HS-5 (cell line): ENCODE measurements at regions not wholly inside any gene's neighbourhood (a gene's known extent, or its start where the extent isn't known, plus 50 kb on each side); places are given as distances from the start of the nearest gene placed in this dataset.
A peak's percentile ranks its signal among the peaks of the same experiment; 100 is the strongest.
"Not testable (repeated sequence)": the region's sequence is repeated elsewhere in the genome, so short reads cannot be mapped to it uniquely, and the experiment has no call there.

Source experiments
- DNase-seq: peaks from one replicate; pipeline ENCODE4 v3.0.0-alpha.2; 2012; ENCODE audit warnings: low read depth

DNA sequence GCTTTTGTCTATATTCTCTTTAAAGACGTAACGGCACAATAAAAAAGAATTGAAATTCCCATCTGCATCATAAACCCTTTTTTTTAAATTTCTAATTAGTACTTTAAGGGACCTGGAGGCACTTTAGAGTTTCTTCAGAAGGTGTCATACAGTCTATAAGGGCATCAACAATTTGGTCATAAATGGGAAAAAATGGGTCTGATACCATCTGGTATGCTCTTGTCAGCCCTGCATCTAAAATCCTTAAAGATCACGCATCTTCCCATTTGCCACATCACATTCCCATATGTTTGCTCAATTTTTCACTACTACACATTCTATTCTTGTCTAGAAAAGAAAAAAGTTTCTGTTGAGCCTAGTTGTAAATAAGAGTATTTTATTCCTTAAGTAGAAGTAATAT is 53.8 kb downstream of the COX7C start:
- DNase-seq = no peak

GRCh38 chr5:86674069-86674468 is 56.3 kb downstream of the COX7C start:
- no peak for DNase-seq

- no peak for DNase-seq
These were observed 57.6 kb downstream of the COX7C start for GRCh38 chr5:86675311-86675710.

DNA sequence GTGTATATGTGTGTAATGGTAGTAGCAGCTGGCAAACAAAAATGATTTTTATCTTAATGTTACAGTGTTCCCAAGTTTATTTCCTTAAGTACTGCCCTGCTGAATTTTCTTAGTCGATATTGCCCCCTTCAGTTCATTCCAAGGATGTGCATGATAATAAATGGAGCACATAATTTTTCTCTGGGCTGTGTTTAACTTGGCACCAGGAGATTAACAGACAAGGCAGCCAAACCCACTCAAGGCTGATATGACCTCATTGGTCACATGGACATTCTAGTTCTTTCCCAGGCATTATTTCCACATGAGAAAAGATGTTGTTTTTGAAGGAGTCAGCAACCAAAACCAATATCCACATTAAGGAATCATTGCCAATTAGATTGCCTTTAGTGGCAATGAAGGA is 61.8 kb downstream of the COX7C start:
- DNase-seq = peak; percentile 35

GRCh38 chr5:86679949-86680348 is 62.2 kb downstream of the COX7C start:
- DNase-seq = no peak

- no peak for DNase-seq
These were observed 66.5 kb downstream of the COX7C start for GRCh38 chr5:86684222-86684621.

DNA sequence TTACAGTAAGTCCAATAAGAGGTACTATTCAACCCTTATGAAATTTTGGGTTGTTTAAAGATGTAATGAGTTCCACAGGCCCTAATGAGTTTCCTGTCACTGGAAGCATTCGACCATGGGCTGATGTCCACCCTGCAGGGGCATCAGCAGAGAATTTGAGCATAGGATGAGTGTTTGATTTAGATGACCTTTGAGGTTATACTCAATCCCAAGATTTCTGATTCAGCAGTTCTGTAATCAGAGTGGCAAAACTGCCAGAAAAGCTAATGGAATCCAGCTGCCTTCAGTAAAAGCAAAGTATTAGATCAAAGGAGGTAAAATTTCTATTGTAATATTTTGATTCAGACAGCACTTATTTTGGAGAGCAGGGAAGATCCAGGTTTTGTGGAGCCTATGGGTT is 68.3 kb downstream of the COX7C start:
- DNase-seq = peak; percentile 10

DNA sequence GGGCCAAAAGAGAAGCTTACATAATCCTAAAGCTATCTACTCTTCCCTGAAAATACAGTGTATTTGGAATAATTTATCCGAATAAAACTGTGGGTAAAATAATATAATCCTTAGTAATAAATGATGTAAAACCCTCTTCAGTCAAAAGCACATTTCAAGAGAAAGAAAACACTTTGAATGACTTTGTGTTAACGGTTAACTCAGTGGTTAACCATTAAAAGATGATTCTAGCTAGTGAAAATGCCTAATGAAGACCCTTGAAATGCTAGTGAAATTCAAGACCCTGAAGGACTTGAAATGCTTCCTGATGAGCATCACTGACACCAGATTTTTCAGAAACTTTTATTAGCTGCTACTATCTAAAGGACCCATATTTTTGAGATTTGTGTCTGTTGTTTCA is 70.7 kb downstream of the COX7C start:
- DNase-seq = no peak

GRCh38 chr5:86689103-86689729 is 71.5 kb downstream of the COX7C start:
- DNase-seq = no peak

DNA sequence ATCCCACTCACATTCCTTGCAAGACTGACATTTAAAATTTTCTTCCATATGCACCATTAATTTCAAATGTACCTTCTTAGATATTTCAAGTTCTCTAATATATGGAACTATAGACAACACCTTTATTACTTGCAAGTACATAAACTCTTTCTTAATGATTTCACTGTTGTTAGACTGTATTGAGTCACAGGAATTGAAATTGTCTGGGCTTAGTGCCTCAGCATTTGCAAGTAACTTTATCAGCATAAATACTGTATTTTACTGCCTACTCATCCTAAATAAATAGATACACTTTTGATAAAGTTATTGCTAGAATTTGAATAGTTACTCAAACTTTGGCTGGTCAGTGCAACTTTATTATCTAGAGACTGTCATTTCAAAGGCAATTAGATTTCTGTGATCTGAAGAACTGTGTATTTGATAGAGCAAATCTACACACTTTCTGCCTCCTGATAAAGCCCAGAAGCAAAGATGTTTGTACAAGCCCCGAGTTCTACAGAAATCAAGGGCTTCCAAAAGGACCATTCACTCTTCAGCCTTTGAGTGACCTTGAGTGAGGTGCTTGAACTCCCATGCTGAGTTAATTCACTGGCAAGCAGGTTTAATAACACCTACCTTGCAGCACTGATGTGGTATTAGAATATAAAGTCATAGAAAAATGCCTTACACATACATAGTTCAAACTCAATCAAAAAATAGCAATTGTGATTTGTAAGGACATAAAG is 91.6 kb downstream of the COX7C start:
- no peak for DNase-seq

DNA sequence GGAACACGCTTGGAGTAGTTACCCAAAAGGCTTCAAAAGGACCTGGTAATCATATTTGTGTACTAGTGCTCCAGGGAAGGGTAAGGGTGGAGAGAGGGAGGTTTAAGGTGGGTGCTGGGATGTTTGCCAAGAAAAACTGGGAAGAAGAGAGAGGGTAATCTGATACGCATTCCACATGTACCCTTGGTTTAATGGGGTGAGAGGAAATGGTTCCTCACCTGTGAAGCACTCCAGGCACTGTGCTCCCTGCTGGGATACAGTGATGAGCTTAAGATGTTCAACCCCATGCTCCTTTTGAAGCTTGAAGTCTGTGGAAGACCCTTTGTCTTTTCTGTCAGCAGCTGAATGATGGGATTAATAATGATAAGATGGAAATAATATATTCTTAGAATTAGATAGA is 98.4 kb downstream of the COX7C start:
- DNase-seq = no peak

DNA sequence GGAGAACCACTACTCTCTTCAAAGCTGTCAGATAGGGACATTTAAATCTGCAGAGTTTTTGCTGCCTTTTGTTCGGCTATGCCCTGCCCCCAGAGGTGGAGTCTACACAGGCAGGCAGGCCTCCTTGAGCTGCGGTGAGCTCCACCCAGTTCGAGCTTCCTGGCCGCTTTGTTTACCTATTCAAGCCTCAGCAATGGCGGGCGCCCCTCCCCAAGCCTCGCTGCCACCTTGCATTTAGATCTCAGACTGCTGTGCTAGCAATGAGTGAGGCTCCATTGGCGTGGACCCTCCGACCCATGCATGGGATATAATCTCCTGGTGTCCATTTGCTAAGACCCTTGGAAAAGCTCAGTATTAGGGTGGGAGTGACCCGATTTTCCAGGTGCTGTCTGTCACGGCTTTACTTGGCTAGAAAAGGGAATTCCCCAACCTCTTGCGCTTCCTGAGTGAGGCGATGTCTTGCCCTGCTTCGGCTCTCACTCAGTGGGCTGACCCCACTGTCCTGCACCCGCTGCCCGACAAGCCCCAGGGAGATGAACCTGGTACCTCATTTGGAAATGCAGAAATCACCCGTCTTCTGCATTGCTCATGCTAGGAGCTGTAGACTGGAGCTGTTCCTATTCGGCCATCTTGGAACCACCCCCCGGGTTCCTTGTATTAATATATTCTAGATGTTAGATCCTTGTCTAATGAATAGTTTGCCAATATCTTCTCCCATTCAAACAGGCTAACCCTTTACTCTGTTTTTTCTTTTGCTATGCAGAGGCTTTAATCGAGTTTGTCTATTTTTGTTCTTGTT is 113.8 kb downstream of the COX7C start:
- DNase-seq = not testable (repeated sequence)

DNA sequence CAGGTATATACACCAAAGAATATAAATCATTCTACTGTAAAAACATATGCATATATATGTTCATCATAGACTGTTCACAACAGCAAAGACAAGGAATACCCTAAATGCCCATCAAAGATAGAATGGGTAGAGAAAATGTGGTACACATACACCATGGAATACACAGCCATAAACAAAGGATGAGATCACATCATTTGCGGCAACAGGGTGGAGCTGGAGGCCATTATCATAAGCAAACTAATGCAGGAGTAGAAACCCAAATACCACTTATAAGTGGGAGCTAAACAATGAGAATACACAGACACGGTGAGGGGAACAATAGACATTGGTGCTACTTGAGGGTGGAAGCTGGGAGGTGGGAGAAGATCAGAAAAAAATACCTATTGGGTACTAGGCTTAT is 117.6 kb downstream of the COX7C start:
- DNase-seq = no peak

DNA sequence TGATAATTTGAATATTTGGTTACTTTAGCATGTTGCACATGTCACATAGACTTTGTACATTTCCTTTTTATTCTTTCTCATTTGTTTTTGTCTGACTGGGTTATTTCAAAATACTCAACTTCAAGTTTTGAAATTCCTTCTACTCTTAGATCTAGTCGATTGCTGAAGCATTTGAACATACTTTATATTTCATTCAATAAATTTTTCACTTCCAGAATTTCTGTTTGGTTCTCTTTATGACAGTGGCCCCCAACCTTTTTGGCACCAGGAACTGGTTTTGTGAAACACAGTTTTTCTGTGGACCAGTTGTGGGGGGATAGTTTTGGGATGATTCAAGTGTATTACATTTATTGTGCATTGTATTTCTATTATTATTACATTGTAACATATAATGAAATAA is 119.8 kb downstream of the COX7C start:
- no peak for DNase-seq

GRCh38 chr5:86748538-86749105 is 130.9 kb downstream of the COX7C start:
- DNase-seq = no peak

DNA sequence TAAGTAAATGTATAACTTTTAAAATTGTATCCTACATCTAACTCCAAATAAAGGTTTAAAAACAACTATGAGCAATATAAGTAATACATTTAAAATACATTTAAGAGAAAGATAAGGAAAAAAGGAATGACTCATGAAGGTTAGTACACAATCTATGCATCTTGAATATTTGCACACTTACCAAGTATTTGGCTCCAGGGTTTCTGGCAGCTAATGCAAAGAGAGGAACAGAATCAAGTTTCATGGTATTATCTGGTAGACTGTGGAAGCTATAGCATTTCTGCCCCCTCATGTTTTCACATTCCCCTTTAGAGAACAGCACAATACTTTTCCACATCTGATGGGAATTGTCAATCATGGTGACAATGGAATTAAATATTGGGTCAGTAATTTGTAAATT is 132.1 kb downstream of the COX7C start:
- peak; percentile 4 for DNase-seq

GRCh38 chr5:86756839-86757238 is 139.1 kb downstream of the COX7C start:
- no peak for DNase-seq

GRCh38 chr5:86757824-86758223 is 140.1 kb downstream of the COX7C start:
- peak; percentile 50 for DNase-seq

DNA sequence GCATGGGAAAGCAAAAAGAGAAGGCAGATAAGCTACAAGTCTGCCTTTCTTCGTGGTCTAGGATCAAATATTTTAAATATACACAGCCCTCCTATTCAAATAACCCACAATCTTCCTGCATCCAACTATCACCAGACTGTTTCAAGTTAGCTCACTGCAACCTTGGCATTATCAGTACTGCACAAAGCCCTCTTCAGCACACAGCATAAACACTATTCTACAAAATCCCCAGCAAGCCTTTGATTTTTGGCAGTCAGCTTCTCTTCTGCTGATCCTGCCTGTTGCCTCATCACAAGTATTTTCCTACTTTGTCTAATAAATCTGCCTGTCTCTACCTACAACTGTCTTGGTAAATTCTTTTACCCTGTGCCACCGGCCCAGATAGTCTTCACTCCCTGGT is 142.9 kb downstream of the COX7C start:
- DNase-seq = no peak

- no peak for DNase-seq
These were observed 146.2 kb downstream of the COX7C start for GRCh38 chr5:86763929-86764328.

GRCh38 chr5:86765778-86766502 is 148.2 kb downstream of the COX7C start:
- no peak for DNase-seq

GRCh38 chr5:86768699-86769202 is 151.0 kb downstream of the COX7C start:
- DNase-seq = no peak
